T47D (cell line): ENCODE measurements at regions not wholly inside any gene's neighbourhood (a gene's known extent, or its start where the extent isn't known, plus 50 kb on each side); places are given as distances from the start of the nearest gene placed in this dataset.

Experiments
- DNase-seq, 2 experiments: peaks; one replicate each; pipeline versions ENCODE4 v3.0.0 to v3.0.0-alpha.2; 2011 to 2012; ENCODE audit warnings: low read depth in 1 of 2, low spot score in 1 of 2
- JUND ChIP-seq: IDR thresholded peaks from 2 replicates; pipeline ENCODE4 v1.6.1; 2012; ENCODE audit warnings: low read depth
- in situ Hi-C: cut with HindIII; loops from 2 replicates; pipeline ENCODE4 v1.10.0; 2016; ENCODE audit warnings: low sequenced_read_pairs, low pct_unique_long_range_greater_than_20kb

DNA sequence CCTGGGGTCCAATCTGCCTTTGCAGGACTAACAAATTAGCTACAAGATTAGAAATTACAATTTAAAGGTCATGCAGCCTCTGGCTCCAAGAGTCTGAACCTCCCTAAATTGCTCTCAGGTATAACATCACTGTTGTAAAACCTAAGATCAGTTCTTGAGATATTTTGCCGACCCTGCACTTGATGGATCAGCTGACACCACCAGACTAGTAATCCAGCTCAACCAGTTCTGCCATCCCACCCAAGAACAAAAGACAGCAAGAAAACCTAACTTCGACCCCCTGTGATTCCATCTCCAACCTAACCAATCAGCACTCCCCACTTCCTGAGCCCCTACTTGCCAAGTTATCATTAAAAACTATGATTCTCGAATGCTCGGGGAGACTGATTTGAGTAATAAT lies 323.0 kb upstream of the BOD1L1 start:
- no peak for DNase-seq
- in situ Hi-C loops: no loop called here
- TF ChIP-seq JUND: no peak

GRCh38 chr4:13953083-13953482 lies 325.6 kb upstream of the BOD1L1 start:
- TF ChIP-seq JUND: no peak
- in situ Hi-C loops: no loop called here
- DNase-seq: no peak

DNA sequence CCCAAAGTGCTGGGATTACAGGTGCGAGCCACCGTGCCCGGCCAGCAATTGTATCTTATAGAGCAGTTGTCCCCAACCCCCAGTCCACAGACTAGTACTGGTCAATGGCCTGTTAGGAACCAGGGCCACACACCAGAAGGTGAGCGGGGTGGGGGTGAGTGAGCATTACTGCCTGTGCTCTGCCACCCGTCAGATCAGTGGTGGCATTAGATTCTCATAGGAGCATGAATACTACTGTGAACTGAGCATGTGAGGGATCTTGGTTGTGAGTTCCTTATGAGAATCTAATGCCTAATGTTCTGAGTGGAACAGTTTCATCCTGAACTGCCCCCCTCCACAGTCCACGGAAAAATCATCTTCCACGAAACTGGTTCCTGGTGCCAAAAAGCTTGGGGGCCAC lies 328.0 kb upstream of the BOD1L1 start:
- in situ Hi-C loops: no loop called here
- TF ChIP-seq JUND: no peak
- no peak for DNase-seq

- no peak for DNase-seq
- in situ Hi-C loops: no loop called here
- no peak for TF ChIP-seq JUND
These were observed 329.4 kb upstream of the BOD1L1 start for GRCh38 chr4:13956947-13957346.

DNA sequence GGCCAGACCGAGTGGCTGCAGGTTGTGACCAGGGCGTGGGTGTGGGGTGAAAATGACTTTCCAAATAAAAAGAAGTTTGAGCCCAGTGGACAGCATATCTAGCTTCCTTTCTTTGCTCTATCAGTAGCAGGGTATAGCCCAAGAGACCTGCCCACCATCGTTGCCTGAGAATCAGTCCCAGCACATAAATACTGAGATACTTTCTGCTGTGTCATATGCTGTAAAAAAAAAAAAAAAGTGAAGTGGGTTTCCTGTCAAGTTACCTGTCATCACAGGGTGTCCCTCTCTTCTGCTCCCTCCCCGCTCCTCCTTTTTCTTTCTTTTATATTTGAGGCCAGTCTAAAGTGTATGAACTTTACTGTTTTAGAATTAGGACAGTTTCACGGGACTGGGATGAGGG lies 330.3 kb upstream of the BOD1L1 start:
- in situ Hi-C loops: no loop called here
- no peak for DNase-seq
- no peak for TF ChIP-seq JUND

- in situ Hi-C loops: no loop called here
- no peak for TF ChIP-seq JUND
- no peak for DNase-seq
These were observed 336.1 kb upstream of the BOD1L1 start for GRCh38 chr4:13963601-13964000.

GRCh38 chr4:13966231-13967195 lies 339.0 kb upstream of the BOD1L1 start:
- TF ChIP-seq JUND: no peak
- in situ Hi-C loops: no loop called here
- no peak for DNase-seq

DNA sequence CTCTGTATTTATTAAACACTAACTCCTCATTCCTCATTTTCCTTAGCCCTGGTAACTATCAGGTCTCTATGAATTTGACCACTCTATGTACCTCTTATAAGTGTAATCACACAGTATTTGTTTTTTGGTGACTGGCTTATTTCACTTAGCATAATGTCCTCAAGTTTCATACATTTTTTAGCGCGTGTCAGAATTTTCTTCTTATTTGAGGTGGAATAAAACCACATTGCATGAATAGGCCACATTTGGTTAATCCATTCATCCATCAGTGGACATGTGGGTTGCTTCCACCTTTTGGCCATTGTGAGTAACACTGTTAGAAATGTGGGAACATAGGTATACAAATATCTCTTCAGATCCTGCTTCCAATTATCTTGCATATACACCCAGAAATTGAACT lies 341.2 kb upstream of the BOD1L1 start:
- no peak for DNase-seq
- TF ChIP-seq JUND: no peak
- in situ Hi-C loops: no loop called here

DNA sequence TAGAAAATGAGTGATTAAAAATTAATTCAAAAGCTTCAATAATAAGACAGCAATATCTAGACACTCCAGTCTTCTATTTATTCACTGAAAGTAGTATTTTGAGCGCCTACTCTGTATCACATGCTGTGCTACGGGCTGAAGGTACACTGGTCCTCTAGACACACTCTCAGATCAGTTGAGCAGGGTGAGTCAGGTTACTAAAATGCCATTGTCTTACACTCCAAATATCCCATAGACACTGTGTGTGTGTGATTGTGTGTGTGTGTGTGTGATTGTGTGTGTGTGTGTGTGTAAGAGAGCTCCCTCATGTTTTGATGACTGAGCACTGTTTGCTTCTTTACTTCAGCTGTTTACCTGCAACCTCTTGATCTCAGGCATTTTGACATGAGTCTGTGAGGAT lies 342.8 kb upstream of the BOD1L1 start:
- no peak for DNase-seq
- in situ Hi-C loops: no loop called here
- no peak for TF ChIP-seq JUND

DNA sequence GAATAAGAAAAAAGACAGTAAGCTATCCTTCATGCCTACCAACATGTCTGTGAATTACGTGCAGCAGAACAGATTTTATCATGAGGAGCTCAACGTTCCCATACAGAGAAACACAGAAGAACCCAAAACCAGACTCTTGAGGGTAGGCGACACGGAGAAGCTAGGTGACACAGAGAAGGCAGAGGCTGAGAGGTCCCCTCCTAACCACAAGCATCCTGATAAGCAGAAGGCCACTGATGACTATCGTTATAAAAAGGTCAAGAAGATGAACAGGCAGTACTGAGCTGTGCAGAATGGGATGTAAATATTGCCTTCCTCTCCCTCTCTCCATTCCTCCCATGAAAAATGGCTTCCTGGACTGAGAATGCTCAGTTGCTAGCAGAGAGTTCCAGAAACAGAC lies 350.2 kb upstream of the BOD1L1 start:
- TF ChIP-seq JUND: no peak
- in situ Hi-C loops: no loop called here
- DNase-seq: no peak

- in situ Hi-C loops: no loop called here
- no peak for DNase-seq
- TF ChIP-seq JUND: no peak
These were observed 353.1 kb upstream of the BOD1L1 start for GRCh38 chr4:13980317-13981310.

DNA sequence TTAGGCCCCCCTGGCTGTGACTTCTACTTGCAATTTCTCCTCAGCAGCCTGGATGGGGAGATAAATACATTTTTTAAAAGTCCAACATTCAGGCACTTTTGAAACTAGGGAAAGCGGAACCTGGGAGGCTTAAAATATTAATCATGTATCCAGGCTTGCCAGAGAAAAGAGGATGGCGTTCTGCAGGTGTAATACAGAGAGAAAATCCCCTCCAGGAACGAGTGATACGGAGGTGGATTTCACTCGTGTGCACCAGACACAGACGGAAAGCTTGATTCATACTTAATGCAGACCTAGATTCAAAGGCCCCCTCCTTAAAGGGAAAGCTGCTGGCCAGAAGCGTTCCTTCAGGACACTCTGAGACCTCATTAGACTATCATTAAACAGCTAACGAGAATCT lies 354.0 kb upstream of the BOD1L1 start:
- no peak for DNase-seq
- no peak for TF ChIP-seq JUND
- in situ Hi-C loops: no loop called here

GRCh38 chr4:13982010-13982409 lies 354.5 kb upstream of the BOD1L1 start:
- DNase-seq: no peak
- no peak for TF ChIP-seq JUND
- in situ Hi-C loops: no loop called here
